K562 (cell line): ENCODE measurements at regions not wholly inside any gene's neighbourhood (a gene's known extent, or its start where the extent isn't known, plus 50 kb on each side); places are given as distances from the start of the nearest gene placed in this dataset.

Experiments used
- ATAC-seq: fragments of 200-7000 bp; cut with Tn5 transposase; 3 replicates; pipeline ENCODE4 v1.9.1; 2020; ENCODE audit warnings: moderate library complexity
- BruUV-seq: library from RNA; stranded (reverse); fragments of 400-500 nt; replicated peaks from 2 replicates; lab custom pipeline; 2021; lab: Mats Ljungman, UMichigan
- CTCF ChIA-PET: fragments of 300-600 bp; formaldehyde crosslinking; extraction: SDS; loops from one replicate; lab custom pipeline; 2021; ENCODE audit warnings: low intra/inter-chr PET ratio; lab: Yijun Ruan, JAX
- POLR2A ChIA-PET: fragments of 300-600, 350-650 bp; sonication (Branson Sonifier 250); formaldehyde crosslinking; extraction: SDS; loops from one replicate; lab custom pipeline; 2021; ENCODE audit warnings: antibody characterized with exemption, inconsistent platforms; lab: Yijun Ruan, JAX
- DNase-seq, 4 experiments: peaks; one replicate each; pipeline versions ENCODE4 v3.0.0 to v3.0.0-alpha.2; 2011 to 2018; ENCODE audit warnings: low spot score in 3 of 4, mixed read lengths in 3 of 4; ENCODE audit errors: extremely low read depth in 1 of 4
- FAIRE-seq: peaks from 2 replicates; lab custom pipeline; 2011; peaks lifted over from hg19 to GRCh38; lab: Jason Lieb, UNC
- H2AFZ ChIP-seq: 2 replicates; pipeline ENCODE4 v1.6.0; 2011; ENCODE audit warnings: low read depth, low read length, control low read depth, inconsistent platforms
- H3K27ac ChIP-seq: fragments of 200-600 bp; 3 replicates; pipeline ENCODE4 v1.8.0; 2011; ENCODE audit warnings: low read depth, mild to moderate bottlenecking, control low read depth, inconsistent platforms, low read length, moderate library complexity, mixed read lengths; ENCODE audit errors: extremely low read depth
- H3K27me3 ChIP-seq, 2 experiments: fragments of 300-600 bp in 1 of 2; 2 replicates in 1 of 2; 3 replicates in 1 of 2; pipeline versions ENCODE4 v1.6.0 to v1.8.0; 2011; ENCODE audit warnings: inconsistent platforms in 2 of 2, low read length in 2 of 2, mild to moderate bottlenecking in 1 of 2, mixed read lengths in 1 of 2, moderate library complexity in 1 of 2; ENCODE audit not compliant: control insufficient read depth in 2 of 2, insufficient read depth in 2 of 2
- H3K36me3 ChIP-seq: fragments of 300-600 bp; 3 replicates; pipeline ENCODE4 v1.8.0; 2011; ENCODE audit warnings: mild to moderate bottlenecking, low read length, inconsistent platforms; ENCODE audit not compliant: control insufficient read depth, insufficient read depth
- H3K4me1 ChIP-seq, 2 experiments: fragments of 200-600 bp in 1 of 2; replicated peaks in 1 of 2; 2 replicates in 1 of 2; 3 replicates in 1 of 2; pipeline versions ENCODE4 v1.5.1 to v1.8.0; 2011; ENCODE audit warnings: inconsistent platforms in 2 of 2, low read length in 2 of 2, mild to moderate bottlenecking in 1 of 2, mixed read lengths in 1 of 2, moderate library complexity in 1 of 2; ENCODE audit not compliant: control insufficient read depth in 2 of 2, insufficient read depth in 2 of 2
- H3K4me2 ChIP-seq: 2 replicates; pipeline ENCODE4 v1.6.1; 2011; ENCODE audit warnings: low read length, control low read depth, inconsistent platforms, mixed read lengths; ENCODE audit not compliant: insufficient read depth
- H3K4me3 ChIP-seq: fragments of 200-600 bp; sonication (generic), shearing (Covaris generic); 2 replicates; pipeline ENCODE4 v1.5.1; 2016; ENCODE audit warnings: control low read depth, inconsistent platforms
- H3K79me2 ChIP-seq: fragments of 200-600 bp; 3 replicates; pipeline ENCODE4 v1.8.0; 2011; ENCODE audit warnings: low read length, inconsistent platforms; ENCODE audit not compliant: control insufficient read depth, insufficient read depth
- H3K9ac ChIP-seq, 2 experiments: 2 replicates each; pipeline versions ENCODE4 v1.6.0 to v1.6.1; 2011; ENCODE audit warnings: low read depth in 2 of 2, low read length in 2 of 2, control low read depth in 1 of 2, inconsistent platforms in 1 of 2, mild to moderate bottlenecking in 1 of 2, mixed read lengths in 1 of 2; ENCODE audit not compliant: insufficient read depth in 1 of 2
- H3K9me1 ChIP-seq: one replicate; pipeline ENCODE4 v1.6.0; 2011; ENCODE audit warnings: inconsistent platforms, mild to moderate bottlenecking, low read length, moderate library complexity; ENCODE audit not compliant: control insufficient read depth, insufficient read depth
- H3K9me3 ChIP-seq: replicated peaks from 2 replicates; pipeline ENCODE4 v1.5.1; 2011; ENCODE audit warnings: low read depth, low read length, inconsistent platforms; ENCODE audit not compliant: control insufficient read depth, insufficient read depth
- H4K20me1 ChIP-seq: replicated peaks from 2 replicates; pipeline ENCODE4 v1.6.1; 2011; ENCODE audit warnings: low read length, inconsistent platforms, mixed read lengths; ENCODE audit not compliant: control insufficient read depth, insufficient read depth
- ESRRA ChIP-seq: fragments of 450-650 bp; IDR thresholded peaks from 2 replicates; pipeline ENCODE4 v1.6.1; 2014; ENCODE audit warnings: low read depth, mild to moderate bottlenecking, moderate library complexity, borderline replicate concordance
- NCOA1 ChIP-seq: fragments of 450-650 bp; IDR thresholded peaks from 2 replicates; pipeline ENCODE4 v1.6.1; 2016; ENCODE audit warnings: low read depth
- POLR3A ChIP-seq: IDR thresholded peaks from 2 replicates; pipeline ENCODE4 v1.6.1; 2011; ENCODE audit warnings: borderline replicate concordance, mild to moderate bottlenecking, moderate library complexity; ENCODE audit not compliant: insufficient read length, insufficient read depth; ENCODE audit errors: extremely low read depth
- RAD21 ChIP-seq, 2 experiments: fragments of 250-450 bp in 1 of 2; fragments of 450-650 bp in 1 of 2; sonication (Bioruptor Pico) in 1 of 2; formaldehyde crosslinking in 1 of 2; IDR thresholded peaks in 1 of 2; conservative IDR thresholded peaks in 1 of 2; 2 replicates each; pipeline versions ENCODE4 v1.4.0 to v1.8.0; 2020 to 2022; ENCODE audit warnings: mild to moderate bottlenecking in 2 of 2, moderate library complexity in 1 of 2
- SMC3 ChIP-seq: conservative IDR thresholded peaks from 2 replicates; pipeline ENCODE4 v1.6.1; 2011; ENCODE audit warnings: low read depth, low read length, improper control_type of control experiment; ENCODE audit not compliant: insufficient read depth
- ZBED1 ChIP-seq: IDR thresholded peaks from 2 replicates; pipeline ENCODE4 v1.6.1; 2014
- ZNF12 ChIP-seq: sonication (generic); formaldehyde crosslinking; IDR thresholded peaks from 2 replicates; pipeline ENCODE4 v1.4.0; 2020; ENCODE audit warnings: mild to moderate bottlenecking, missing genetic modification reagents
- ZNF583 ChIP-seq: fragments of 250-450 bp; sonication (Bioruptor Pico); IDR thresholded peaks from 2 replicates; pipeline ENCODE4 v1.4.0; 2020
- ZNF778 ChIP-seq: fragments of 450-650 bp; formaldehyde crosslinking; IDR thresholded peaks from 2 replicates; pipeline ENCODE4 v1.4.0; 2020; ENCODE audit warnings: mild to moderate bottlenecking, moderate library complexity
- WGBS: fragments of 100-300 bp; shearing (Covaris generic); methylation state at CpG from one replicate; pipeline ENCODE4 v1.1.6; 2016; ENCODE audit warnings: low coverage, mixed read lengths; ENCODE audit not compliant: insufficient coverage; ENCODE audit errors: missing lambda C conversion rate; 5-methylcytosine and 5-hydroxymethylcytosine counted together
- in situ Hi-C: fragments of 300-500 bp; cut with MboI; formaldehyde crosslinking; loops from 4 replicates; pipeline ENCODE4 v1.15.0; 2018; ENCODE audit warnings: inconsistent platforms, mixed read lengths
- intact Hi-C: fragments of 100-400 bp; cut with micrococcal nuclease; formaldehyde crosslinking; loops from 2 replicates; pipeline ENCODE4 v1.14.2; 2022
- TF ChIP-seq, protein P1 (sequence below): fragments of 450-650 bp; IDR thresholded peaks from 2 replicates; pipeline ENCODE4 v1.6.1; 2017; ENCODE audit warnings: mild to moderate bottlenecking, moderate library complexity

GRCh38 chr10:126798649-126799048 lies 106.6 kb upstream of the DOCK1 start:
- TF ChIP-seq POLR3A (no peak), ZNF778 (CRISPR knock-in tag) (no peak)
- TF ChIP-seq, all 486 proteins: peak for 0
- CTCF ChIA-PET, result no interaction called here
- no peak for ATAC-seq
- no TSS peak for BruUV-seq
- no peaks in the 10 kb centered on the region for H3K27me3 ChIP-seq
- 0% methylated on average over 9 of the region's 13 CpGs for WGBS
- H3K4me3 ChIP-seq, result no peak overlapping the region
- no peak for FAIRE-seq
- no peak overlapping the region for H3K4me2 ChIP-seq
- H3K9ac ChIP-seq, result no peak overlapping the region
- no peaks in the 10 kb centered on the region for H3K9me1 ChIP-seq
- in situ Hi-C loops (no loop called here), intact Hi-C loops (no loop called here)
- H3K79me2 ChIP-seq, result no peaks in the 10 kb centered on the region
- no peak for DNase-seq
- H3K9me3 ChIP-seq, result no peaks in the 10 kb centered on the region
- no peaks in the 10 kb centered on the region for H4K20me1 ChIP-seq
- H3K4me1 ChIP-seq, result no peaks in the 10 kb centered on the region
- H3K36me3 ChIP-seq, result no peaks in the 10 kb centered on the region
- H2AFZ ChIP-seq, result no peak overlapping the region
- no peak overlapping the region for H3K27ac ChIP-seq
- POLR2A ChIA-PET, result no interaction called here

- no TSS peak for BruUV-seq
- no peak for TF ChIP-seq ESRRA
- TF ChIP-seq RAD21 (CRISPR knock-in tag; conservative IDR thresholded peaks at IDR 0.05 in 1 of 2, IDR thresholded peaks at IDR 0.05 in 1 of 2), result no peak
- no peak for TF ChIP-seq ZNF583 (CRISPR knock-in tag)
- TF ChIP-seq, protein P1, sequence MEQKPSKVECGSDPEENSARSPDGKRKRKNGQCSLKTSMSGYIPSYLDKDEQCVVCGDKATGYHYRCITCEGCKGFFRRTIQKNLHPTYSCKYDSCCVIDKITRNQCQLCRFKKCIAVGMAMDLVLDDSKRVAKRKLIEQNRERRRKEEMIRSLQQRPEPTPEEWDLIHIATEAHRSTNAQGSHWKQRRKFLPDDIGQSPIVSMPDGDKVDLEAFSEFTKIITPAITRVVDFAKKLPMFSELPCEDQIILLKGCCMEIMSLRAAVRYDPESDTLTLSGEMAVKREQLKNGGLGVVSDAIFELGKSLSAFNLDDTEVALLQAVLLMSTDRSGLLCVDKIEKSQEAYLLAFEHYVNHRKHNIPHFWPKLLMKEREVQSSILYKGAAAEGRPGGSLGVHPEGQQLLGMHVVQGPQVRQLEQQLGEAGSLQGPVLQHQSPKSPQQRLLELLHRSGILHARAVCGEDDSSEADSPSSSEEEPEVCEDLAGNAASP, result no peak
- no peak for TF ChIP-seq NCOA1
- TF ChIP-seq ZNF12 (CRISPR knock-in tag), result no peak
- no peak for TF ChIP-seq ZBED1
- no peak for TF ChIP-seq SMC3
- H3K79me2 ChIP-seq, result no peaks in the 10 kb centered on the region
- no peak for FAIRE-seq
- no peak for DNase-seq
- no peak for ATAC-seq
- no peaks in the 10 kb centered on the region for H3K4me1 ChIP-seq
- H3K9me3 ChIP-seq, result no peaks in the 10 kb centered on the region
- H3K4me2 ChIP-seq, result no peak overlapping the region
- no peaks in the 10 kb centered on the region for H4K20me1 ChIP-seq
- no peak overlapping the region for H3K4me3 ChIP-seq
- ChIA-PET CTCF (no interaction called here), POLR2A (no interaction called here)
- H3K9me1 ChIP-seq, result no peaks in the 10 kb centered on the region
- no peak overlapping the region for H2AFZ ChIP-seq
- H3K36me3 ChIP-seq, result no peaks in the 10 kb centered on the region
- no peak overlapping the region for H3K9ac ChIP-seq
- in situ Hi-C loops, result no loop called here
- no peaks in the 10 kb centered on the region for H3K27me3 ChIP-seq
- intact Hi-C loops, result no loop called here
- H3K27ac ChIP-seq, result no peak overlapping the region
- 0% methylated on average over 1 of the region's 1 CpG for WGBS
Observed at GRCh38 chr10:126803394-126803793, 101.8 kb upstream of the DOCK1 start.
